Spleen (tissue), 11 donors: ENCODE measurements at regions not wholly inside any gene's neighbourhood (a gene's known extent, or its start where the extent isn't known, plus 50 kb on each side); places are given as distances from the start of the nearest gene placed in this dataset.

Source experiments
- DNase-seq: peaks from one replicate; pipeline ENCODE4 v3.0.0-alpha.2; 2020
- H3K27ac ChIP-seq, 8 donors: fragments of 200-600 bp; sonication (generic) in 7 of 8; 1 replicate in 4 of 8; 2 replicates in 4 of 8; pipeline versions ENCODE4 v1.5.0 to v1.8.0; 2016 to 2021; ENCODE audit warnings: inconsistent platforms in 4 of 8, mild to moderate bottlenecking in 4 of 8, moderate library complexity in 1 of 8
- H3K27me3 ChIP-seq, 7 donors: fragments of 200-600 bp; sonication (generic) in 6 of 7; replicated peaks in 1 of 7; 1 replicate in 4 of 7; 2 replicates in 3 of 7; pipeline versions ENCODE4 v1.5.0 to v1.8.0; 2016 to 2021; ENCODE audit warnings: inconsistent platforms in 3 of 7, mild to moderate bottlenecking in 1 of 7
- H3K36me3 ChIP-seq, 6 donors: fragments of 200-600 bp; sonication (generic) in 5 of 6; 1 replicate in 4 of 6; 2 replicates in 2 of 6; pipeline versions ENCODE4 v1.5.0 to v1.8.0; 2016 to 2021; ENCODE audit warnings: inconsistent platforms in 2 of 6
- H3K4me1 ChIP-seq, 6 donors: fragments of 200-600 bp; sonication (generic) in 5 of 6; 1 replicate in 3 of 6; 2 replicates in 3 of 6; pipeline versions ENCODE4 v1.5.0 to v1.8.0; 2016 to 2021; ENCODE audit warnings: inconsistent platforms in 3 of 6
- H3K4me3 ChIP-seq, 8 donors: fragments of 200-600 bp; sonication (generic) in 7 of 8; 1 replicate in 4 of 8; 2 replicates in 4 of 8; pipeline versions ENCODE4 v1.5.0 to v1.8.0; 2016 to 2021; ENCODE audit warnings: inconsistent platforms in 4 of 8, mild to moderate bottlenecking in 4 of 8, moderate library complexity in 2 of 8
- H3K9me3 ChIP-seq, 8 donors: fragments of 200-600 bp; sonication (generic) in 7 of 8; 1 replicate in 4 of 8; 2 replicates in 4 of 8; pipeline versions ENCODE4 v1.5.0 to v1.8.0; 2016 to 2021; ENCODE audit warnings: inconsistent platforms in 4 of 8
- CTCF ChIP-seq, 11 experiments: fragments of 200-600 bp in 7 of 11; fragments of 450-650 bp in 4 of 11; sonication (generic) in 4 of 11; IDR thresholded peaks in 8 of 11; conservative IDR thresholded peaks in 3 of 11; 1 replicate in 7 of 11; 2 replicates in 4 of 11; pipeline versions ENCODE4 v1.4.0 to v1.8.0; 2016 to 2021; ENCODE audit warnings: antibody characterized with exemption in 11 of 11, inconsistent platforms in 4 of 11, mild to moderate bottlenecking in 1 of 11
- POLR2A ChIP-seq, 3 donors: fragments of 450-650 bp; IDR thresholded peaks; one replicate each; pipeline ENCODE4 v1.5.1; 2017; ENCODE audit warnings: antibody characterized with exemption in 3 of 3, mild to moderate bottlenecking in 1 of 3
- POLR2AphosphoS5 ChIP-seq, 3 donors: sonication (generic); formaldehyde crosslinking; IDR thresholded peaks; one replicate each; pipeline ENCODE4 v1.5.1; 2017; ENCODE audit warnings: antibody characterized with exemption in 3 of 3
- WGBS, 5 donors: extraction: QIAGEN DNeasy Blood & Tissue Kit in 3 of 5; methylation state at CpG; one replicate each; pipeline versions ENCODE4 v1.1.5 to v1.1.7; 2013 to 2018; 5-methylcytosine and 5-hydroxymethylcytosine counted together
- intact Hi-C: fragments of 100-400 bp; cut with DNase I; formaldehyde crosslinking; loops from one replicate; pipeline ENCODE4 v1.15.0; 2023; ENCODE audit warnings: low total_unique reads
- donor health status: healthy with polysubstance abuse.
- donor health status: DM: no; HTN: no; CAD: no; lungs with moderate emphysema.
- donor health status: DM: no; HTN: no; CAD: no.
- donor health status: Bipolar disorder and iron deficiency.
- donor health status: healthy.
- donor health status: DM: no; HTN: no; CAD: no.
- donor health status: DM: yes; HTN: yes; CAD: no.

DNA sequence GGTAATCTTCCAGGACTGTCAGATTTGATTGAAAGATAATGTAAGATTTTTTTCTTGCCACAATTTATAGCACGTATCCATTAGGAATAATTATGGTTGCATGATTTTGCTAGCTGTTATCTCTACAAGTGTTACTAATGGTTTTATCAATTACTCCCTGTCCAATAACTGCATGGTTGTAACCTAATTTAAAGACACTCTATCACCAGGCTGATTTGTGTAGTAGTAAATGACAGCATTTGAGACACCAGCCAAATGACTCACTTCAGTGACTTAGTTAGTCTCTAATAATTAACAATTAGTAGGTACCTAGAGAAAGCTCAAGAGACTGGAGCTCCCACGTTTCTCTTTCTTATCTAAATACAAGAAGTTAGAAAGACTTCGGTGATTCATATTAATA, 453.8 kb upstream of the POU3F2 start:
- intact Hi-C loops = no loop called here
- no peak overlapping the region for H3K27ac ChIP-seq
- H3K36me3 ChIP-seq = no peaks in the 10 kb centered on the region
- TF ChIP-seq POLR2AphosphoS5 (IDR thresholded peaks at IDR 0.05) = no peak
- no peak for TF ChIP-seq CTCF (IDR thresholded peaks at IDR 0.05 in 8 of 11, conservative IDR thresholded peaks at IDR 0.05 in 3 of 11)
- TF ChIP-seq POLR2A (IDR thresholded peaks at IDR 0.05) = no peak
- 67 to 76% (median 74%) methylated on average over 3 of the region's 3 CpGs for WGBS, 5 donors
- no peak overlapping the region for H3K4me3 ChIP-seq
- no peaks in the 10 kb centered on the region for H3K4me1 ChIP-seq
- no peaks in the 10 kb centered on the region for H3K9me3 ChIP-seq
- no peaks in the 10 kb centered on the region for H3K27me3 ChIP-seq
- no peak for DNase-seq

DNA sequence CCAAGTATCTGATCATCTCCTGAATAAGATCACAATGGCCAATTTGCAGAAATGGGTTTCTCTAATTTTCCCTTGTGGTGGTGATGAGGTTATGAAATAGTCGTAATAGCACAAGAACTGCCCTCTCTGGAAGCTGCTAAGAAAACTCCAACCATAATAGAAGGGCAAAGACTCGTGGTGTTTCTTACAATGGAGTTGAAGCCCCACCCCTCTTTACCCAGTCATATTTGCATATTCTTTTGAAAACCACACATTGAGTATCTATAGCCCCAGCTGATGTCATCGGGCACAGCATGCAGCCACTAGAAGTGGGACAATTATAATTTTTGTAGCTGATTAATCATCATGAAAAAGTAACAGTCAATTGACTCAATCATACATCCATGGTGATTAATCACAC, 452.1 kb upstream of the POU3F2 start:
- Histone ChIP-seq H3K36me3 (no peaks in the 10 kb centered on the region), H3K27ac (no peak overlapping the region), H3K27me3 (no peaks in the 10 kb centered on the region), H3K4me1 (no peaks in the 10 kb centered on the region), H3K4me3 (no peak overlapping the region), H3K9me3 (no peaks in the 10 kb centered on the region)
- 62 to 81% (median 66%) methylated on average over 3 of the region's 3 CpGs for WGBS, 5 donors
- no peak for TF ChIP-seq POLR2AphosphoS5 (IDR thresholded peaks at IDR 0.05)
- TF ChIP-seq POLR2A (IDR thresholded peaks at IDR 0.05) = no peak
- no peak for TF ChIP-seq CTCF (IDR thresholded peaks at IDR 0.05 in 8 of 11, conservative IDR thresholded peaks at IDR 0.05 in 3 of 11)
- DNase-seq = no peak
- intact Hi-C loops = no loop called here

- Histone ChIP-seq H3K4me3 (no peak overlapping the region), H3K36me3 (no peaks in the 10 kb centered on the region), H3K9me3 (peaks cover 0 to 14% (median 0%) of the 10 kb centered on the region in 8 donors), H3K4me1 (no peaks in the 10 kb centered on the region), H3K27me3 (no peaks in the 10 kb centered on the region), H3K27ac (no peak overlapping the region)
- intact Hi-C loops = no loop called here
- WGBS, 5 donors = 44 to 50% (median 47%) methylated on average over 7 of the region's 7 CpGs
- TF ChIP-seq POLR2AphosphoS5 (IDR thresholded peaks at IDR 0.05) = no peak
- DNase-seq = no peak
These were observed 450.0 kb upstream of the POU3F2 start for GRCh38 chr6:98384334-98384733.

DNA sequence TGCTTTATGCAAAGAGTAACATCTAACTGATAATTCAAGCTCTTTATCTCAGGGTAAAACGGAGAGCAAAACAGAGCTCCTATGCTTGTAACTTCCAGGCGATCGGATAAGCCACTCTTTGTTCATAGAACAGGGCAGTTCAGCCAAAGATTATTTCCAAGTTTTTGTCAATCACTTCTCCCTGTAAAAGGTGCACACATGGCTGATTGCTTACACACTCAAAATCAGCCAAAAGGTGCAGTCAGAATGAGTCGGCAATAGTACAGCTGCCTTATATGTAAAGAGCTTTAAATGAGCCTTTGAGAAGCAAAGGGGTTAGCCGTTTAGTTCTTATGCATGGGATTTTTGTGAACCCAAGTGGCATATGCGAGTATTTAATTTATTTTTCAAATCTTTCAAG, 449.6 kb upstream of the POU3F2 start:
- WGBS, 5 donors = 73 to 85% (median 78%) methylated on average over 6 of the region's 6 CpGs
- Histone ChIP-seq H3K27me3 (no peaks in the 10 kb centered on the region), H3K9me3 (peaks cover 0 to 15% (median 0%) of the 10 kb centered on the region in 8 donors), H3K36me3 (no peaks in the 10 kb centered on the region), H3K27ac (no peak overlapping the region), H3K4me3 (no peak overlapping the region), H3K4me1 (no peaks in the 10 kb centered on the region)
- DNase-seq = no peak
- no peak for TF ChIP-seq CTCF (IDR thresholded peaks at IDR 0.05 in 8 of 11, conservative IDR thresholded peaks at IDR 0.05 in 3 of 11)
- TF ChIP-seq POLR2AphosphoS5 (IDR thresholded peaks at IDR 0.05) = no peak
- no peak for TF ChIP-seq POLR2A (IDR thresholded peaks at IDR 0.05)
- intact Hi-C loops = no loop called here

- DNase-seq = no peak
- Histone ChIP-seq H3K27ac (no peak overlapping the region), H3K36me3 (no peaks in the 10 kb centered on the region), H3K27me3 (no peaks in the 10 kb centered on the region), H3K9me3 (no peaks in the 10 kb centered on the region), H3K4me3 (no peak overlapping the region), H3K4me1 (no peaks in the 10 kb centered on the region)
- TF ChIP-seq CTCF (IDR thresholded peaks at IDR 0.05 in 8 of 11, conservative IDR thresholded peaks at IDR 0.05 in 3 of 11) (no peak), POLR2AphosphoS5 (IDR thresholded peaks at IDR 0.05) (no peak), POLR2A (IDR thresholded peaks at IDR 0.05) (no peak)
- intact Hi-C loops = no loop called here
- 35 to 71% (median 53%) methylated on average over 1 of the region's 1 CpG for WGBS, 5 donors
These were observed 438.7 kb upstream of the POU3F2 start for GRCh38 chr6:98395610-98396166.
